Trophoblast cell (in vitro differentiated cells and primary cell): ENCODE measurements at regions not wholly inside any gene's neighbourhood (a gene's known extent, or its start where the extent isn't known, plus 50 kb on each side); places are given as distances from the start of the nearest gene placed in this dataset.

ENCODE experiments used
- DNase-seq, 2 donors: peaks; one replicate each; pipeline ENCODE4 v3.0.0-alpha.2; 2016
- H2AFZ ChIP-seq: 2 replicates; pipeline ENCODE4 v1.6.1; 2013; ENCODE audit warnings: low read length, moderate library complexity, mild to moderate bottlenecking; ENCODE audit not compliant: insufficient read depth, poor library complexity
- H2AK5ac ChIP-seq: 2 replicates; pipeline ENCODE4 v1.6.1; 2013; ENCODE audit warnings: mild to moderate bottlenecking, low read length
- H2BK120ac ChIP-seq: 2 replicates; pipeline ENCODE4 v1.6.1; 2013; ENCODE audit warnings: low read length, mild to moderate bottlenecking, moderate library complexity; ENCODE audit not compliant: insufficient read depth, poor library complexity
- H2BK12ac ChIP-seq: 2 replicates; pipeline ENCODE4 v1.6.1; 2013; ENCODE audit warnings: mild to moderate bottlenecking, low read length, moderate library complexity
- H2BK5ac ChIP-seq: 2 replicates; pipeline ENCODE4 v1.6.1; 2013; ENCODE audit warnings: low read length, low read depth, moderate library complexity, mild to moderate bottlenecking; ENCODE audit not compliant: poor library complexity
- H3K14ac ChIP-seq: 2 replicates; pipeline ENCODE4 v1.6.1; 2013; ENCODE audit warnings: mild to moderate bottlenecking, low read length
- H3K18ac ChIP-seq: 2 replicates; pipeline ENCODE4 v1.6.1; 2013; ENCODE audit warnings: mild to moderate bottlenecking, low read length
- H3K23ac ChIP-seq: 2 replicates; pipeline ENCODE4 v1.6.1; 2013; ENCODE audit warnings: low read length
- H3K27ac ChIP-seq: 2 replicates; pipeline ENCODE4 v1.5.1; 2013; ENCODE audit warnings: low read depth, mild to moderate bottlenecking, inconsistent platforms, low read length, moderate library complexity
- H3K27me3 ChIP-seq: 2 replicates; pipeline ENCODE4 v1.6.1; 2013; ENCODE audit warnings: inconsistent platforms, mild to moderate bottlenecking, low read length, moderate library complexity; ENCODE audit not compliant: insufficient read depth
- H3K36me3 ChIP-seq, 2 experiments: 1 replicate in 1 of 2; 2 replicates in 1 of 2; pipeline ENCODE4 v1.6.1; 2013; ENCODE audit warnings: low read length in 2 of 2, mild to moderate bottlenecking in 2 of 2, moderate library complexity in 1 of 2; ENCODE audit not compliant: insufficient read depth in 2 of 2, control insufficient read depth in 1 of 2
- H3K4ac ChIP-seq: 2 replicates; pipeline ENCODE4 v1.6.1; 2013; ENCODE audit warnings: low read depth, mild to moderate bottlenecking, low read length, moderate library complexity
- H3K4me1 ChIP-seq, 2 experiments: 1 replicate in 1 of 2; 2 replicates in 1 of 2; pipeline ENCODE4 v1.6.1; 2013; ENCODE audit warnings: low read length in 2 of 2, mild to moderate bottlenecking in 2 of 2, moderate library complexity in 1 of 2; ENCODE audit not compliant: insufficient read depth in 2 of 2, control insufficient read depth in 1 of 2
- H3K4me2 ChIP-seq: 2 replicates; pipeline ENCODE4 v1.6.1; 2013; ENCODE audit warnings: inconsistent platforms, mild to moderate bottlenecking, low read length, moderate library complexity
- H3K4me3 ChIP-seq: 2 replicates; pipeline ENCODE4 v1.5.1; 2013; ENCODE audit warnings: mild to moderate bottlenecking, low read depth, low read length, inconsistent platforms
- H3K79me1 ChIP-seq: one replicate; pipeline ENCODE4 v1.6.1; 2013; ENCODE audit warnings: low read length
- H3K79me2 ChIP-seq: 2 replicates; pipeline ENCODE4 v1.6.1; 2013; ENCODE audit warnings: low read length, mild to moderate bottlenecking; ENCODE audit not compliant: control insufficient read depth, insufficient read depth, poor library complexity
- H3K9ac ChIP-seq: 2 replicates; pipeline ENCODE4 v1.6.1; 2013; ENCODE audit warnings: mild to moderate bottlenecking, low read length
- H3K9me3 ChIP-seq: 2 replicates; pipeline ENCODE4 v1.6.1; 2013; ENCODE audit warnings: low read depth, mild to moderate bottlenecking, control low read depth, inconsistent platforms, low read length; ENCODE audit not compliant: insufficient read depth
- H4K12ac ChIP-seq: 2 replicates; pipeline ENCODE4 v1.6.1; 2013; ENCODE audit warnings: low read depth, mild to moderate bottlenecking, low read length, moderate library complexity
- H4K8ac ChIP-seq: 2 replicates; pipeline ENCODE4 v1.6.1; 2013; ENCODE audit warnings: low read depth, mild to moderate bottlenecking, low read length, moderate library complexity
- H4K91ac ChIP-seq: one replicate; pipeline ENCODE4 v1.6.1; 2013; ENCODE audit warnings: low read depth, mild to moderate bottlenecking, low read length, moderate library complexity
- WGBS: extraction: QIAGEN DNeasy Blood & Tissue Kit; methylation state at CpG from one replicate; pipeline ENCODE4 v1.1.7; 2013; ENCODE audit warnings: missing lambda C conversion rate; ENCODE audit not compliant: insufficient read length, insufficient coverage; ENCODE audit errors: extremely low coverage; 5-methylcytosine and 5-hydroxymethylcytosine counted together

DNA sequence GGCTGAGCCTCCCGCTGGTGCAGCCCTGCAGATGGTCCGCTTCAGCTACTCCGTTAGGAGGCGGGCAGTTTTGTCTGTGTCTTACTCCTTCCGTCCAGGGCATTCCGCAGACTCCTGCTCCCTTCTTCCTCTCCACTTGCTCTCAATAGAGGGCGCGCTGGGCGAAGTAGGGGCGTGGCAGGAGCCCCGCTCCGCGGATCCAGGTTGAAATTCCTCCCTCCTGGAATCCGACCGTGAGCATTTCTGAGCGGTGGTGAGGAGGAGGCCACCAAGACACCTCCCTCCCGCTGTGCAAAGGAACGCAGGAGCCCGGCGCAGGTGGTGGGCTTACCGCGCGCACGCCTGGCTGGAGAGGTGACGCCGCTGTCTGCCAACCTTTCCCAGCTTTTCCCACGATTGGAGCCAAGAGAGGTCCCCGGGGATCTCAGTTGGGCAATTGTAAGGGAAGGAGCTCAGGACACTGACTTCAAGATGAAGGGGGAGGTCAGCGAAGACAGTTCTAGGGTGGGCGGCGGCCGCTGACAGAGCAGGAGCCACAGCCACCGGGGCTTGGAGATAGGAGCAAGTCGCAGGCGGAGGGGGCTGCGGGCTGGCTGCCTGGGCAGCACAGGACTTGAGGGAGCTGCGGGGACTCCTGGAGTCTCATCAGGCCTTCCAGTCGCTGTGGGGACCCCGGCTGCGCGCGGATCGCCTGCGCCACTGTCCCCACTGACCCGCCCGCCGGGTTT, 1011.3 kb downstream of the XPNPEP1 start:
- Histone ChIP-seq H2BK5ac (no peak overlapping the region), H4K12ac (peak overlapping the region; percentile 56), H3K79me1 (peaks cover 4% of the 10 kb centered on the region), H3K14ac (peak overlapping the region; percentile 35), H2BK120ac (peak overlapping the region; percentile 60), H4K8ac (peak overlapping the region; percentile 41), H3K79me2 (no peaks in the 10 kb centered on the region), H3K36me3 (no peaks in the 10 kb centered on the region), H3K4me3 (peak overlapping the region; percentile 75), H2BK12ac (peak overlapping the region; percentile 34), H4K91ac (peak overlapping the region; percentile 58), H2AFZ (peak overlapping the region; percentile 80), H3K27ac (no peak overlapping the region), H3K4me2 (peak overlapping the region; percentile 98), H3K9ac (peak overlapping the region; percentile 63), H2AK5ac (no peak overlapping the region), H3K23ac (no peak overlapping the region), H3K4ac (no peak overlapping the region), H3K27me3 (no peaks in the 10 kb centered on the region), H3K4me1 (no peaks in the 10 kb centered on the region), H3K18ac (no peak overlapping the region), H3K9me3 (no peaks in the 10 kb centered on the region)
- no CpG with 5 or more reads among the region's 47 CpGs for WGBS
- peak in 1 of 2 donors; percentile 26 for DNase-seq

DNA sequence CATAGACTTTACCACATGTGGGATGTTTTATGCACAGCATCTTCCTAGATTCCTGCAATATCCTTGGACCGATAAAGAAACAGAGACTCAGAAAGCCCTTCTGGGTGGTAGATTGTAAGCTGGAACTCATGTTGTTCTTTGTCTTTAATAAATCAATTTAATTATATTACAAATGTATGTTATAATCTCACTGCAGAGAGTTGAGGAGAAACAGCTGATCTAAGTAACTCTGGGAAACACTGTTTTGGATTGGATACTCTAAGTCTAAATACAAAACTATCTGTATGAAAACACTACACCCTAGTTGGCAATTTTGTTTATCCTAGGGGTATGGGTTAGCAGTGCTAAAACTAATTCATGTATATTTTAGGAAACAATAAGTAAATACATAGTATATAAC, 1015.2 kb downstream of the XPNPEP1 start:
- Histone ChIP-seq H3K36me3 (no peaks in the 10 kb centered on the region), H3K4me1 (no peaks in the 10 kb centered on the region), H2BK5ac (no peak overlapping the region), H3K4ac (no peak overlapping the region), H2BK12ac (no peak overlapping the region), H2AK5ac (no peak overlapping the region), H3K9me3 (no peaks in the 10 kb centered on the region), H2BK120ac (no peak overlapping the region), H3K9ac (no peak overlapping the region), H3K27ac (no peak overlapping the region), H4K91ac (no peak overlapping the region), H4K12ac (no peak overlapping the region), H3K79me2 (no peaks in the 10 kb centered on the region), H3K4me2 (no peak overlapping the region), H3K4me3 (no peak overlapping the region), H3K23ac (no peak overlapping the region), H3K27me3 (no peaks in the 10 kb centered on the region), H3K79me1 (peaks cover 4% of the 10 kb centered on the region), H3K18ac (no peak overlapping the region), H3K14ac (no peak overlapping the region), H2AFZ (no peak overlapping the region), H4K8ac (no peak overlapping the region)
- no peak for DNase-seq
- no CpG with 5 or more reads among the region's 1 CpG for WGBS

DNA sequence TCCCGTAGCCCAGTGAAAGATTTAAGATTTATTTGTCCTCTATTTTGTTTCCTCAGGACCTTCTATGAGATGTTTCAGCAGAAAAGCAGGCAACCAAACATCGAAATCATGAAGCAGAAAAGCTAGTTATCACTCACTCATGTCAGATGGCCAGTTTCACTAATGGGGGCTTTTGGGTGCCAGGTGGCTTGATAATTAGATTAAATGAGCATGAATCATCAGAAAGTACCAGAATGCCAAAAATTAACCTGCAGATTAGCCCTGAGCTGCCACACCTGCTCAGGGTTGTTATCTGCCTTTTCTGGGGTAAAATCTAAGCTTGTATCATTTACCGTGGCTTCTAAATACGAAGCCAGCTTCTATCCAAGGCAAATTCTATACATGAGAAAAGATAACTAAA, 1017.5 kb downstream of the XPNPEP1 start:
- no peak overlapping the region for H3K23ac ChIP-seq
- H3K4ac ChIP-seq, result no peak overlapping the region
- no peak overlapping the region for H3K4me2 ChIP-seq
- no peak overlapping the region for H3K9ac ChIP-seq
- no peak overlapping the region for H3K14ac ChIP-seq
- H3K79me1 ChIP-seq, result no peaks in the 10 kb centered on the region
- H3K4me1 ChIP-seq, result no peaks in the 10 kb centered on the region
- no peak overlapping the region for H2BK5ac ChIP-seq
- no peak overlapping the region for H4K8ac ChIP-seq
- no peak overlapping the region for H2BK120ac ChIP-seq
- no peaks in the 10 kb centered on the region for H3K36me3 ChIP-seq
- H3K27ac ChIP-seq, result no peak overlapping the region
- H3K79me2 ChIP-seq, result no peaks in the 10 kb centered on the region
- no peak overlapping the region for H3K4me3 ChIP-seq
- no peak overlapping the region for H4K91ac ChIP-seq
- no peak overlapping the region for H2AK5ac ChIP-seq
- H2AFZ ChIP-seq, result no peak overlapping the region
- no peaks in the 10 kb centered on the region for H3K9me3 ChIP-seq
- WGBS, result no CpG with 5 or more reads among the region's 4 CpGs
- no peak overlapping the region for H4K12ac ChIP-seq
- H3K18ac ChIP-seq, result no peak overlapping the region
- no peak for DNase-seq
- H3K27me3 ChIP-seq, result no peaks in the 10 kb centered on the region
- no peak overlapping the region for H2BK12ac ChIP-seq

DNA sequence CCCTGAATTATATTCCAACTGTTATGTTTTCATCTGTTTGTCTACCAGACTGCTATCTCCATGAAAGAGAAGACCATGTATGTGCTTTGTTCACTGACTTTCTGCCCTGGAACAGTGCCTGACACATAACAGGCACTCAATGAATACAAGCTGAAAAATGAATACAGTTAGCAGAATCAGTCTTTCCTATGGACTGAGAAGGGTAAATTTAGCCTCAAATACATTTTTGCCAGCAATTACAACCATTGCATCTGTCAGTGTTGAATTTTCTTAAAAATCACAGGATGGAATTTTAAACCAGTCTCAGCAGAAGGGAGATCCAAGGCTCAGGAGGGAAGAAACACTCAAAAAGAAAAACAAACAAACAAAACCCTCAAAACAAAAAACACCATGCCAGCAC, 1018.1 kb downstream of the XPNPEP1 start:
- no peaks in the 10 kb centered on the region for H3K79me1 ChIP-seq
- DNase-seq, result no peak
- H3K4me2 ChIP-seq, result no peak overlapping the region
- H3K4me1 ChIP-seq, result no peaks in the 10 kb centered on the region
- no peak overlapping the region for H2BK5ac ChIP-seq
- H3K27me3 ChIP-seq, result no peaks in the 10 kb centered on the region
- no peak overlapping the region for H2AFZ ChIP-seq
- H3K14ac ChIP-seq, result no peak overlapping the region
- no peak overlapping the region for H4K12ac ChIP-seq
- H3K23ac ChIP-seq, result no peak overlapping the region
- H3K9me3 ChIP-seq, result no peaks in the 10 kb centered on the region
- no peak overlapping the region for H2AK5ac ChIP-seq
- no peaks in the 10 kb centered on the region for H3K36me3 ChIP-seq
- no peak overlapping the region for H2BK120ac ChIP-seq
- H3K4me3 ChIP-seq, result no peak overlapping the region
- H3K27ac ChIP-seq, result no peak overlapping the region
- H2BK12ac ChIP-seq, result no peak overlapping the region
- H3K18ac ChIP-seq, result no peak overlapping the region
- no peak overlapping the region for H4K91ac ChIP-seq
- H3K79me2 ChIP-seq, result no peaks in the 10 kb centered on the region
- H4K8ac ChIP-seq, result no peak overlapping the region
- H3K4ac ChIP-seq, result no peak overlapping the region
- no peak overlapping the region for H3K9ac ChIP-seq
